ENCODE measurements at regions not wholly inside any gene's neighbourhood (a gene's known extent, or its start where the extent isn't known, plus 50 kb on each side); places are given as distances from the start of the nearest gene placed in this dataset.

DNA sequence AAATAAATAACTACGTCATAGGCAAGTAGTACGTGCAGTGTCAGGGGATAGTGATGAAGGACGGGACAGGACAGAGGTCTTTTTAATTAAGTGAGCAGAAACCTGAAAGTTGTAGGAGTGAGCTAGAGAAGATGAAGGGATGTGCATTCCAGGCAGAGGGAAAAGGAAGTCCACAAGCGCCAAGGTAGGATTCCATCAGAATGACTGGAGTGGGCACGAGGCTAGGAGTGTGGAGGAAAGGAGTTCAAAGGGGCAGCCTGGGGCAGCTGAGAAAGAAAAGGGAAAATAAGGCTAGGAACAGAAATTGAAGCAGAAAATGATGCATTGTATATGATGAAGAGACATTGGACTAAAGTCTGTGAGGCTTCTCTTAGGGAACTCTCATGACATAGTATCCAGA lies 192.2 kb upstream of the TLL1 start:
- H3K4me2 ChIP-seq (ENCODE audit: control insufficient read depth, extremely low read depth, insufficient read depth, low read depth, low read length): no peak overlapping the region
- H3K27me3 ChIP-seq (ENCODE audit: control insufficient read depth, extremely low read depth, insufficient read depth, low read length): no peaks in the 10 kb centered on the region
- no peak for TF ChIP-seq EZH2 (IDR thresholded peaks at IDR 0.05; ENCODE audit: low read length)
- TF ChIP-seq, protein P1, sequence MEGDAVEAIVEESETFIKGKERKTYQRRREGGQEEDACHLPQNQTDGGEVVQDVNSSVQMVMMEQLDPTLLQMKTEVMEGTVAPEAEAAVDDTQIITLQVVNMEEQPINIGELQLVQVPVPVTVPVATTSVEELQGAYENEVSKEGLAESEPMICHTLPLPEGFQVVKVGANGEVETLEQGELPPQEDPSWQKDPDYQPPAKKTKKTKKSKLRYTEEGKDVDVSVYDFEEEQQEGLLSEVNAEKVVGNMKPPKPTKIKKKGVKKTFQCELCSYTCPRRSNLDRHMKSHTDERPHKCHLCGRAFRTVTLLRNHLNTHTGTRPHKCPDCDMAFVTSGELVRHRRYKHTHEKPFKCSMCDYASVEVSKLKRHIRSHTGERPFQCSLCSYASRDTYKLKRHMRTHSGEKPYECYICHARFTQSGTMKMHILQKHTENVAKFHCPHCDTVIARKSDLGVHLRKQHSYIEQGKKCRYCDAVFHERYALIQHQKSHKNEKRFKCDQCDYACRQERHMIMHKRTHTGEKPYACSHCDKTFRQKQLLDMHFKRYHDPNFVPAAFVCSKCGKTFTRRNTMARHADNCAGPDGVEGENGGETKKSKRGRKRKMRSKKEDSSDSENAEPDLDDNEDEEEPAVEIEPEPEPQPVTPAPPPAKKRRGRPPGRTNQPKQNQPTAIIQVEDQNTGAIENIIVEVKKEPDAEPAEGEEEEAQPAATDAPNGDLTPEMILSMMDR (optimal IDR thresholded peaks at IDR 0.05 in 1 of 3, IDR thresholded peaks at IDR 0.05 in 1 of 3, conservative IDR thresholded peaks at IDR 0.05 in 1 of 3; ENCODE audit: extremely low read depth in 1 of 3, insufficient read depth in 2 of 3, low read length in 3 of 3): no peak
- no peaks in the 10 kb centered on the region for H3K36me3 ChIP-seq (ENCODE audit: control insufficient read depth in 2 of 2, extremely low read depth in 1 of 2, insufficient read depth in 2 of 2, low read length in 2 of 2)
- peaks cover 24% of the 10 kb centered on the region for H3K4me1 ChIP-seq (ENCODE audit: control insufficient read depth, extremely low read depth, insufficient read depth, low read length)
- DNase-seq (ENCODE audit: low read depth, low spot score) (no peak), FAIRE-seq (no peak)
- no peak overlapping the region for H3K27ac ChIP-seq (ENCODE audit: control insufficient read depth, insufficient read depth, low read length)
- dilution Hi-C loops (cut with MboI; ENCODE audit: extremely low pct_ligation_motif_present, low sequenced_read_pairs): no loop called here
- no peak overlapping the region for H3K9ac ChIP-seq (ENCODE audit: control insufficient read depth, extremely low read depth, insufficient read depth, low read length)
- no peak overlapping the region for H2AFZ ChIP-seq (ENCODE audit: control insufficient read depth, low read length)
- H3K79me2 ChIP-seq (ENCODE audit: control insufficient read depth, insufficient read depth, low read length): no peaks in the 10 kb centered on the region
- H3K9me1 ChIP-seq (ENCODE audit: control insufficient read depth, extremely low read depth, insufficient read depth, low read length): no peaks in the 10 kb centered on the region
- no peaks in the 10 kb centered on the region for H3K9me3 ChIP-seq (ENCODE audit: control insufficient read depth, low read depth, low read length)
- H3K4me3 ChIP-seq (ENCODE audit: control insufficient read depth in 2 of 3, extremely low read depth in 1 of 3, insufficient read depth in 2 of 3, low read depth in 1 of 3, low read length in 3 of 3): no peak overlapping the region
- no peaks in the 10 kb centered on the region for H4K20me1 ChIP-seq (ENCODE audit: control insufficient read depth, extremely low read depth, insufficient read depth, low read length)

- dilution Hi-C loops (cut with MboI; ENCODE audit: extremely low pct_ligation_motif_present, low sequenced_read_pairs): no loop called here
These were observed 190.4 kb upstream of the TLL1 start for GRCh38 chr4:165682611-165683010.

More at GRCh38 chr4:165682611-165683010, 190.4 kb upstream of the TLL1 start:
- TF ChIP-seq, protein P1 (optimal IDR thresholded peaks at IDR 0.05 in 1 of 3, IDR thresholded peaks at IDR 0.05 in 1 of 3, conservative IDR thresholded peaks at IDR 0.05 in 1 of 3; ENCODE audit: extremely low read depth in 1 of 3, insufficient read depth in 2 of 3, low read length in 3 of 3): no peak
- no peak for TF ChIP-seq EZH2 (IDR thresholded peaks at IDR 0.05; ENCODE audit: low read length)
- Histone ChIP-seq H3K79me2 (ENCODE audit: control insufficient read depth, insufficient read depth, low read length) (no peaks in the 10 kb centered on the region), H3K4me3 (ENCODE audit: control insufficient read depth in 2 of 3, extremely low read depth in 1 of 3, insufficient read depth in 2 of 3, low read depth in 1 of 3, low read length in 3 of 3) (no peak overlapping the region), H3K4me1 (ENCODE audit: control insufficient read depth, extremely low read depth, insufficient read depth, low read length) (peaks cover 24% of the 10 kb centered on the region), H2AFZ (ENCODE audit: control insufficient read depth, low read length) (no peak overlapping the region), H3K27ac (ENCODE audit: control insufficient read depth, insufficient read depth, low read length) (no peak overlapping the region), H3K9ac (ENCODE audit: control insufficient read depth, extremely low read depth, insufficient read depth, low read length) (no peak overlapping the region), H3K27me3 (ENCODE audit: control insufficient read depth, extremely low read depth, insufficient read depth, low read length) (no peaks in the 10 kb centered on the region), H3K9me1 (ENCODE audit: control insufficient read depth, extremely low read depth, insufficient read depth, low read length) (no peaks in the 10 kb centered on the region), H3K4me2 (ENCODE audit: control insufficient read depth, extremely low read depth, insufficient read depth, low read depth, low read length) (no peak overlapping the region), H3K36me3 (ENCODE audit: control insufficient read depth in 2 of 2, extremely low read depth in 1 of 2, insufficient read depth in 2 of 2, low read length in 2 of 2) (no peaks in the 10 kb centered on the region), H3K9me3 (ENCODE audit: control insufficient read depth, low read depth, low read length) (no peaks in the 10 kb centered on the region), H4K20me1 (ENCODE audit: control insufficient read depth, extremely low read depth, insufficient read depth, low read length) (no peaks in the 10 kb centered on the region)
- DNase-seq (ENCODE audit: low read depth, low spot score): no peak
- no peak for FAIRE-seq
